PC-9 (cell line): ENCODE measurements at regions not wholly inside any gene's neighbourhood (a gene's known extent, or its start where the extent isn't known, plus 50 kb on each side); places are given as distances from the start of the nearest gene placed in this dataset.

Experiments
- BruUV-seq: library from RNA; stranded (reverse); fragments of 400-500 nt; replicated peaks from 2 replicates; lab custom pipeline; 2021; lab: Mats Ljungman, UMichigan
- CTCF ChIA-PET: fragments of 300-600 bp; sonication (Branson Sonifier 250); formaldehyde crosslinking; loops from one replicate; lab custom pipeline; 2022; ENCODE audit warnings: antibody characterized with exemption; lab: Charles Lee
- POLR2A ChIA-PET: fragments of 300-600 bp; sonication (Branson Sonifier 250); formaldehyde crosslinking; loops from one replicate; lab custom pipeline; 2022; ENCODE audit warnings: antibody characterized with exemption; ENCODE audit not compliant: unreplicated experiment; lab: Charles Lee
- DNase-seq, 2 experiments: peaks; one replicate each; pipeline versions ENCODE4 v3.0.0 to v3.0.0-alpha.2; 2015 to 2022; ENCODE audit warnings: mixed read lengths in 1 of 2
- H2AFZ ChIP-seq: fragments of 200-600 bp; sonication (generic); 2 replicates; pipeline ENCODE4 v1.8.1; 2017; ENCODE audit warnings: antibody characterized with exemption
- H3F3A ChIP-seq: fragments of 200-600 bp; sonication (generic); 2 replicates; pipeline ENCODE4 v1.8.1; 2017; ENCODE audit warnings: antibody characterized with exemption, mild to moderate bottlenecking, low read depth; ENCODE audit not compliant: insufficient read depth
- H3K27ac ChIP-seq: fragments of 200-600 bp; sonication (generic); 2 replicates; pipeline ENCODE4 v1.6.1; 2016; ENCODE audit warnings: mixed run types
- H3K27me3 ChIP-seq: fragments of 200-600 bp; sonication (generic); 2 replicates; pipeline ENCODE4 v1.6.1; 2016; ENCODE audit warnings: low read depth, mixed run types; ENCODE audit not compliant: insufficient read depth
- H3K36me3 ChIP-seq: fragments of 200-600 bp; sonication (generic); 2 replicates; pipeline ENCODE4 v1.6.1; 2016; ENCODE audit warnings: low read depth, mixed run types
- H3K4me1 ChIP-seq: fragments of 200-600 bp; sonication (generic); replicated peaks from 2 replicates; pipeline ENCODE4 v1.6.1; 2016; ENCODE audit warnings: mixed run types; ENCODE audit not compliant: insufficient read depth
- H3K4me2 ChIP-seq: fragments of 200-600 bp; sonication (generic); 2 replicates; pipeline ENCODE4 v1.6.1; 2017; ENCODE audit warnings: mixed run types
- H3K4me3 ChIP-seq: fragments of 200-600 bp; sonication (generic); 2 replicates; pipeline ENCODE4 v1.6.1; 2016; ENCODE audit warnings: mixed run types
- H3K79me2 ChIP-seq: fragments of 200-600 bp; sonication (generic); 2 replicates; pipeline ENCODE4 v1.6.1; 2017; ENCODE audit warnings: low read depth, mixed run types
- H3K9me2 ChIP-seq: fragments of 200-600 bp; sonication (generic); 2 replicates; pipeline ENCODE4 v1.8.1; 2017; ENCODE audit warnings: mild to moderate bottlenecking; ENCODE audit not compliant: insufficient read depth
- H3K9me3 ChIP-seq: fragments of 200-600 bp; sonication (generic); 2 replicates; pipeline ENCODE4 v1.8.1; 2016; ENCODE audit warnings: low read depth; ENCODE audit not compliant: insufficient read depth
- H4K20me1 ChIP-seq: fragments of 200-600 bp; sonication (generic); 2 replicates; pipeline ENCODE4 v1.8.1; 2017; ENCODE audit not compliant: insufficient read depth
- CTCF ChIP-seq: fragments of 200-600 bp; sonication (generic); conservative IDR thresholded peaks from 2 replicates; pipeline ENCODE4 v1.6.1; 2017; ENCODE audit warnings: mixed run types, antibody characterized with exemption, mild to moderate bottlenecking, moderate library complexity
- EZH2 ChIP-seq: fragments of 200-600 bp; sonication (generic); IDR thresholded peaks from 2 replicates; pipeline ENCODE4 v1.8.0; 2017; ENCODE audit warnings: antibody characterized with exemption, low read depth
- intact Hi-C: fragments of 100-400 bp; cut with micrococcal nuclease; formaldehyde crosslinking; loops from one replicate; pipeline ENCODE4 v1.10.0; 2022; ENCODE audit not compliant: unreplicated experiment

DNA sequence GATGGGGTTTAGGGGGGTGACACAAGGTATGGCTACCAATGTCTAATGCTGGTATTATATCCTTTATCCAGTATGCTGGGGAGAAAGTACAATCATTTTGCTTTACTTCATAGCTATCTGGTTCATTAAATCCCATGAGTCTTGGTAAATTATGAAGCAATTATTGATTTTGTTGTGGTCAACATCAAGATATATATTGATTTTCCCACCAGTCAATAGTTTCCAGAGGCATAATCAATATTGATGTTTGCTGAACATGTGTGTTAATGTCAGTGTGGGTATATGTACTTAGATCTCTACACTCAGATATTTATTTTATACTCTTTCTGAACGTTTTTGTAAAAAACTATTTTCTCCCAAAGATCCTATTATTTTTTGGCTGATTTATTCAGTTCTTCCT is 155.5 kb downstream of the BACH1 start:
- Histone ChIP-seq H3K36me3 (no peaks in the 10 kb centered on the region), H3K9me2 (no peaks in the 10 kb centered on the region), H3K79me2 (no peaks in the 10 kb centered on the region), H3K27ac (no peak overlapping the region), H3K4me1 (no peaks in the 10 kb centered on the region), H3K27me3 (no peaks in the 10 kb centered on the region), H3K4me2 (no peak overlapping the region), H3K4me3 (no peak overlapping the region), H3F3A (no peaks in the 10 kb centered on the region), H2AFZ (no peak overlapping the region), H3K9me3 (no peaks in the 10 kb centered on the region), H4K20me1 (no peaks in the 10 kb centered on the region)
- no TSS peak for BruUV-seq
- POLR2A ChIA-PET = no interaction called here
- DNase-seq = no peak
- intact Hi-C loops = no loop called here
- no peak for TF ChIP-seq EZH2
- TF ChIP-seq CTCF = no peak
- CTCF ChIA-PET = no interaction called here

DNA sequence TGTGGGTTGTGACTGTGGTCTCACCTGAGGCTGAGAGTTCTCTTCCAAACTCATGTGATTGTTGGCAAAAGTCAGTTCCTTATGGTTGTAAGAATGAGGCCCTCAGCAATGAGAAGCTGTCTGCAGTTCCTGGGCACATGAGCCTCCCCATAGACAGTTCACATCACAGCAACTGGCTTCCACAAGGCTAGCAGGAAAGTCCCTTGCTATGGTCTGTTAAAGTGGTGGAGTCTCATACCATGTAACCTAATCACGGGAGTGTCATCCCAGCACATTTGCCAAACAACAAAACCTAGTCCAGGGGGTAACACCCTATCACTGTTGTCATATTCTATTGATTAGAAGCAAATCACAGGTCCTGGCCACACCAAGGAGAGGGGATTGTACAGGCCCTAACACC is 163.8 kb downstream of the BACH1 start:
- Histone ChIP-seq H3K79me2 (no peaks in the 10 kb centered on the region), H3K4me3 (no peak overlapping the region), H4K20me1 (no peaks in the 10 kb centered on the region), H3K36me3 (no peaks in the 10 kb centered on the region), H3F3A (no peaks in the 10 kb centered on the region), H3K9me3 (no peaks in the 10 kb centered on the region), H2AFZ (no peak overlapping the region), H3K27me3 (no peaks in the 10 kb centered on the region), H3K4me1 (no peaks in the 10 kb centered on the region), H3K27ac (no peak overlapping the region), H3K9me2 (no peaks in the 10 kb centered on the region), H3K4me2 (no peak overlapping the region)
- ChIA-PET POLR2A (no interaction called here), CTCF (no interaction called here)
- intact Hi-C loops = no loop called here
- BruUV-seq = no TSS peak
- no peak for TF ChIP-seq EZH2
- no peak for TF ChIP-seq CTCF
- no peak for DNase-seq

DNA sequence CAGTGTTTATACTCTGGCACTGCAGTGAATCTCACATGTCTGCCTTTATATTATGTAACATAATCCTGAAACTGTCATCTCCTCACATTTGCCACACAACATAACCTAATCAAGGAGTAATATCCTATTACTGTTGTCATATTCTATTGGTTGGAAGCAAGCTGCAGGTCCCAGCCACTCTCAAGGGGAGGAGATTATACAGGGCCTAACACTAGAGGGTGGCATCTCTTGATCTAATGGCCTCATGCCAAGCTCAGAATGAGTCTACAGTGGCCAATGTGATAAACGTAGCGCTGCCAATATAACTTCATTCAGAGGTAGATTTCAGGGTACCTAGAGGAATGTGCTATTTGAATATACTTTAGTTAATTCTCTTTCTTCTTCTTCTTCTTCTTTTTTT is 166.8 kb downstream of the BACH1 start:
- DNase-seq = no peak
- Histone ChIP-seq H3K27me3 (no peaks in the 10 kb centered on the region), H3K36me3 (no peaks in the 10 kb centered on the region), H3F3A (no peaks in the 10 kb centered on the region), H3K9me2 (no peaks in the 10 kb centered on the region), H4K20me1 (no peaks in the 10 kb centered on the region), H3K27ac (no peak overlapping the region), H2AFZ (no peak overlapping the region), H3K4me3 (no peak overlapping the region), H3K4me2 (no peak overlapping the region), H3K9me3 (no peaks in the 10 kb centered on the region), H3K4me1 (no peaks in the 10 kb centered on the region), H3K79me2 (no peaks in the 10 kb centered on the region)
- intact Hi-C loops = no loop called here
- TF ChIP-seq CTCF (no peak), EZH2 (no peak)
- ChIA-PET CTCF (no interaction called here), POLR2A (no interaction called here)
- BruUV-seq = no TSS peak
